Stimulated activated CD8-positive, alpha-beta memory T cell treated with anti-CD3 and anti-CD28 coated beads, Interleukin-2, amount 100 ng/mL, for 1 hour (primary cell): ENCODE measurements at regions not wholly inside any gene's neighbourhood (a gene's known extent, or its start where the extent isn't known, plus 50 kb on each side); places are given as distances from the start of the nearest gene placed in this dataset.
"Not testable (repeated sequence)": the region's sequence is repeated elsewhere in the genome, so short reads cannot be mapped to it uniquely, and the experiment has no call there.

Experiments
- DNase-seq, 2 donors: peaks; one replicate each; pipeline ENCODE4 v3.0.0-alpha.2; 2020; ENCODE audit warnings: low read depth in 2 of 2

DNA sequence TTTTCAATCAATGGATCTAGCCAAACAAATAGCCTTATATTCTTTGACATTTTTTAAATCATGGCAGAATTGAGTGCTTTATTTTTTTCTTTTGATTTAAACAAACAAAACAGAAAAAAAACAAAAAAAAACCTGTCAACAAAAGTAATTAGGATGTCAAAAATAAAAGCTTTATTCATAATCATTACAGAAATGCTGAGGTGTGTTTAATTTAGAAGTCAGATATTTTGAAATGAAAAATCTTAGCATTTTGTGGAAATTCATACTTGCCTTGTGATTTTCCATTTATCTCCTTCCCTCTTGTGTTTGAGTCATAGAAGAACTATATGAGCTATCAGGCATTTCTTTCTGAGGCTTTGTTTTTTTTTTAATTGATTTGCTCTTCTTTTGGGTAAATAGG lies 387.0 kb upstream of the STXBP6 start:
- DNase-seq, result no peak

DNA sequence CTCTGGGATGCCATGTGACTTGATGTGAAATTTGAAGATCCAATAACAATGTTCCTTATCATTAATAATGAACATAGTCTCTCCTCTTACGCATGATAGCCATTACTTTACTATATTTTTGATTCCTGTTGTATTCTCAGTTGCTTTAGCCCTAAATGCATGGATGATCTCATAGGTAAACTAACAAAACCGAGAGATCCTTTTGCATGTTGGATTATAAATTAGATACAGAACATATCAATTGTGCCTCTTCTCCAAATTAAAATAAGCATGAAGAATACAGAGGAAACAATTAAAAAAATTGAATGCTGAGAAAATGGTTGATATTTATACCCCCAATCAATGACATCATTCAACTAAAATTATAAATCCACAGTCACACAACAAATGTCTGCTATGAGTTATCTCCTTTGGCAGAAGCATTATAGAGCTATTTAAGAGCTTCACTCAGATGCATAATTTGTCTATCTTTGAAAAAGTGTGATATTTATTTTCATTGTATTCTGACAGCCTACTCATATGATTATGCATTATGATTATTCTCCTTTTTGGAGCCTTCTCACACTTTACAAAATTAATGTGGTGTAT lies 386.4 kb upstream of the STXBP6 start:
- DNase-seq, result no peak

DNA sequence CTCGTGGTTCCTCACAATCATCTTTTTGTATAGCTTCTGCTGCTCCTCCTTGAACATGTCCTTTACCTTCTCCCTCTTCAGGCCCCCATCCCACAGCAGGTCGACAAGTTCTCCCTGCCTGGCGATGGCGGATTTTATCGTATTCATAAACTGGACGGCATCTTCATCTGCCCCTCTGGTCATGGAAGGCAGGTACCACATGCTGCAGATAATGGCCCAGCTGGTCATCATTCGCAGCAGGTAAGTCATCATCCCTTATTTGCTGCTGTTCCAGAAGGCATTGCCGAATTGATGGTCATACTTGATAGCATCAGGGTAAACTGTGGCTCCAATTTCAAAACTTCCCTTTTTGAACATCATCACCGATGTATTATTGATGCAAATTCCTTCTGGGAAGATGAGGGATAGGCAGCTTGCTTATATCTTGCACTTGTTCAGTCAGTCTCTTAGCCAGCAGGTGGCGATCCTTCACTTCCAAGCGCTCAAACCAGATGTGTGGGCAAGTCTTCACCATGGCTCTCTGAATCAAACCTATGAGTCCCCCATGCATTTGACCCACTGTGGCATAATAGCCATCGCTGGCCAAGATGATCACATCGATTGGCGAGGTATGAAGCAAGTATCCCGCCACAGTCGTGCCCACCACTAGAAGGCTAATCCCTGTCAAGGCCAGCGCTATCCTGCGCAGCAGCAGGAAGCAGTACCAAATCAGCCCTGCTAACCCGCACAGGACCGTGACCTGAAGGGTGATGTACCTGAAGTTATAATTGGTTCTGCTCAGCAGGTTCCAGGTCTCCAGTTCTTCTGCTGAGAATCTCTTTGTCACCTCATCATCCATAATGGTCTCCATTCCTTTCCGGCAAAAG lies 381.5 kb upstream of the STXBP6 start:
- no peak for DNase-seq

- no peak for DNase-seq
These were observed 380.9 kb upstream of the STXBP6 start for GRCh38 chr14:25430808-25431207.

GRCh38 chr14:25412998-25413397 lies 363.1 kb upstream of the STXBP6 start:
- no peak for DNase-seq

DNA sequence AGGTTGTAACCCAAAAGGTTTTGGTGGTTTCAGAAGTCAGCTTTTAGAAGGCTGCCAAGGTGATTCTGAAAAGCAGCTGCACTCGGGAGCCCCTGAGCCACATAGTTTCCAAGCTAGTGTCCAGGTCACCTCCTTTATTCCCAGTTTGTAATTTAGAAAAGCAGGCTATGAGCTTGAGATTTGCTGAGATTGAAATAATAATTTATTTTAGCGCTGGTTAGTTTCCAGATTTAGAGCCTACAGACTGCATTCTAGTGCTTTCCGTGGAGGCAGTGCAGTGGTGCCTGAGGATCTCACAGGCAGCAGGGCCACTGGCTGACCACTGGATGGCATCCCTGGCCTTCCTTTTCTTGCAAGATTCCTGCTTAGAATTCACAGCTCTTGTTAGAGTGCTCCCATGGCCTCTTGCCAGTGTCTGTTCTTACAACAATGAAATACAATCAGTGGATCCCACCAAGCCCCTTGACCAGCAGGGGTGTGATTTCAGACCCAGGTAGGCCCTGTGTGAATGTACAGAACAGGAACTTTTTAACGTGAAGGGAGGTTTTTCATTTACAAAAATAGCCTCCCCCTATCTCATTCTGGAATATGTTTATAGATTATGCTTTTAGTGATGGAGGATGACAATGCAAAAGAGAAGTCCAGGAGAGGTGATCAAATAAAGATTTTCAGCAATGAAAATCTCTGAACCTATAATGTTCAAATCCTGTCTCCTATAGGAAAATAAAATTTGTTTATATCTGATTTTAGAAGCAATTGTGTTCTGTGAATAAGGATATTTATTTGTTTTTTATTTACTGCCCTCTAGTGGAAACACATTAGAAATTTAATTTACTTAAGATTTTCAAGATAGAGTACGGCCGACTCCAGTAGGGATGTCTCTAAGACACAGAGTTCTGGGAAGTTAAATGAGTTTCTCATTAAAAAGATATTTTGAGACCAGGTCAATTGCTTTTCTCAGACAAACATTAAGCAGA lies 362.1 kb upstream of the STXBP6 start:
- DNase-seq, result no peak

DNA sequence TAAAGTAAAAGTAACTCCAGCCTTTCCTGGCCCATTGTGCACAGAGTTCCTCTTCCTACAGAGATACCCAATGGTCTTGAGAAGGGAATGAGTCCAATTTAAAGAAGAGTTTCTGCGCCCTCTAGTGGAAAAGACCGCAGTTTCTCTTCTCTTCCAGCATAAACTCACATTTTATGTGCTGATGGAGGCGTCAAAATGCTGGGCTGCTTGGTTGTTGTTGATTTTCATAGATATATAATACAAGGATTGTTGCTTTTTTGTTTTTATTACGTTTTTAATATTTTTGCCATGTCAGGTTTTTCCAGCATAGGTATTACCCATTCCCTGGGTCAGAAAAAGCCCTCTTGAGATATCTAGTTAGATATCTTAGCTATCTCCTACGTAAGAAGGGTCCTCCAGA lies 356.9 kb upstream of the STXBP6 start:
- DNase-seq, result no peak

DNA sequence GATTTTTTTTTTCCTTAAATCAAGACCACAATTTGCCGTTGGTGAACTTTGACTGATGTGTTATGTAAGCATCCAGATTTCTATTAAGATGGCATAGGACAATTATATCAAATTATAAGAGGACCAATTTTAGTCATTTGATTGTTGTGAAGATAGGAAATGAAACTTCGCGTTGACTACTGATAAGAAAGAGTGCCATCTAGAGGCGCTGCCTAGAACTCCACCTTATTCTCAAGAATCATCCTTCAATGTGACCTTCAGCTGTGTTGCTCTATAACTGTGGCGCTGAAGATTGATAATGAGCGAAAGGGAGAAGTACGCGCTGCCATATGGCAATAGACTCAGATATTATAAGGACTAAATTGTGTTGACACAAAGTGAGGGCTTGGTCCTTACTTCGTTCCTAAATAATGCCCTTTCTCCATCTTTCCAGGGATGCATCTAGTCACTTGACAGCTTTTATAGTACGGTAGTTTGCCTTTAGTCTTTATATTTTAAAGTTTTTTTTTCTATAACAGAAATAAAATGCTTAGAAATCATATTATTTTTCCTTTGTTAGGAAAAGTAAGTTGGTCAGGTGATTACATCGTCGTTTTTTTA lies 350.8 kb upstream of the STXBP6 start:
- no peak for DNase-seq

DNA sequence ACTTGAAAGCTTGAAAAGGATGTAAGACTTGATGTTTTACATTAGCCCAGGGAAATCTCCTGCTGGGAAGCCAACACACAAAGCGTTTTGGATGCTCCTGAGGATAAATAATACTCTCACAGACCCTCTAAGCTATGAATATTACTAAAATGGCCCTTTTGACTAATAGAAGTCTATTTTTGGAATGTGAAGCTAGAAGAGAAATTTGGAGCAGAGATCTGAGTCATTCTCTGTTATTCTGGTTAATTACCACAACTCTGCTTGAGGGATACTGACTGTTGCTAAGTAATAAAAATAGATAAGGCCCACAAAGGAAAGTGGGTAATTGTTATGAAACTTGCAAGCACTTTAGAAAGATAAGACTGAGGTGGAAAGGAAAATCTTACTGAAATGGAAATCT lies 346.2 kb upstream of the STXBP6 start:
- DNase-seq, result no peak

- no peak for DNase-seq
These were observed 344.9 kb upstream of the STXBP6 start for GRCh38 chr14:25394791-25395391.

DNA sequence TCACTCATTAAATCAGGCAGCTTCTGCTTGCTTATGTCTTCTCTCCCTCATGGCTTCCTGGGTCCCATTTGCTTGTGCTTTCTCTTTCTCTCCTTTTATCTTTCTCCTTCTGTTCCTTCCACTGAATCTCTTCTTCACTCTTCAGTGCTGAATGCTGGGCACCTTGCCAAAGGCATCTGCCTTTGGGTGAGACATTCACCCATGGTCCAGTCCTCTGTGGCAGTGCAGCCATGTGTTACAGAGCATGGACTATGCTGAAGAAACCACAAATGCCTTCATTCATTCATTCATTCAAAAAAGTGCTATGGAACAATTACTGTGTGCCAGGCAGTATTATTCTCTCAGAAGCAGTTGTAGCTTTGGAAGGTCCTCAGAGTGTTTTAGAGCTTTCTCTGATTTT lies 344.4 kb upstream of the STXBP6 start:
- no peak for DNase-seq

DNA sequence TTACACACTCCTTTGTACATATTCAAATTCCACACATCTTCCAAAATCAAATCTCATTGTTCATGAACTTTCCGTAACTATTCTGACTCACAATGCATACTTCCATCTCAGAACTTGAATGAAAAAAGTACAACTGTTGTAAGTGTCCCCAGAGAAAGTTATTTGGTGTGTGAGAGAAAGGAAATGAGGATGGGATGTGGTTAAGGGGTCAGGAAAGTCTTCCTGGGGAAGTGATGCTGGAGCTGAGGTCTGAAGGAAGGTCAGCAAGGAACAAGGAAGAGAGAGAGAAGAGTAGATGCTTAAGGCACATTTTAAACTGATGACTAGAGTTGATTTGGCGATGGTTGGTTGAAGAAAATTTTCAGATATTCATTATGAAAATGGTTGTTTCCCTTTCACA lies 340.0 kb upstream of the STXBP6 start:
- DNase-seq, result no peak

GRCh38 chr14:25381498-25381897 lies 331.6 kb upstream of the STXBP6 start:
- DNase-seq, result no peak

- DNase-seq, result no peak
These were observed 325.7 kb upstream of the STXBP6 start for GRCh38 chr14:25375639-25376038.

- no peak for DNase-seq
These were observed 321.1 kb upstream of the STXBP6 start for GRCh38 chr14:25371068-25371467.

DNA sequence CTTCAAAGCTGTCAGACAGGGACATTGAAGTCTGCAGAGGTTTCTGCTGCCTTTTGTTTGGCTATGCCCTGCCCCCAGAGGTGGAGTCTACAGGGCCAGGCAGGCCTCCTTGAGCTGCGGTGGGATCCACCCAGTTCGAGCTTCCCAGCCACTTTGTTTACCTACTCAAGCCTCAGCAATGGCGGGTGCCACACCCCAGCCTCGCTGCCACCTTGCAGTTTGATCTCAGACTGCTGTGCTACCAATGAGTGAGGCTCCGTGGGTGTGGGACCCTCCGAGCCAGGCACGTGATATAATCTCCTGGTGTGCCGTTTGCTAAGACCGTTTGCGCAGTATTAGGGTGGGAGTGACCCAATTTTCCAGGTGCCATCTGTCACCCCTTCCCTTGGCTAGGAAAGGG lies 320.1 kb upstream of the STXBP6 start:
- not testable (repeated sequence) for DNase-seq

GRCh38 chr14:25358330-25358729 lies 308.4 kb upstream of the STXBP6 start:
- no peak for DNase-seq

DNA sequence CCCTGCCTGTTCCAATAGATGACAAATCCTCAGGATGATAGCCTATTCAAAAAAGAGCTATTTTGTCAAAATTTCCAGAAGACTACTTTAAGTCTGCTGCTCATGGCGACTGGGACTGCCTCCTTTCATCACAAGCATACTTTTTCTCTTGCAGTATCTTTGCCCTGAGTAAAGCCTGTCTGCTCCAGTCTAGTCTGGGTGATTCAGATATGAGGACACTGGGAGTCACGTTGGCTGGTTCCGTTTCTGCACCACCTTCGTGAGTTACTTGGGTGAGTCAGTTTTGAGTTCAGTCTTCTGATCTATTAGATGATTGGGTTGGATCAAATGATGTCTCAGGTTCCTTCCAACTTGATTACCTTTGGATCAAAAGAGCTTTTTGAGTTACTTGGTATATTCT lies 301.3 kb upstream of the STXBP6 start:
- no peak for DNase-seq

- no peak for DNase-seq
These were observed 300.9 kb upstream of the STXBP6 start for GRCh38 chr14:25350802-25351201.

DNA sequence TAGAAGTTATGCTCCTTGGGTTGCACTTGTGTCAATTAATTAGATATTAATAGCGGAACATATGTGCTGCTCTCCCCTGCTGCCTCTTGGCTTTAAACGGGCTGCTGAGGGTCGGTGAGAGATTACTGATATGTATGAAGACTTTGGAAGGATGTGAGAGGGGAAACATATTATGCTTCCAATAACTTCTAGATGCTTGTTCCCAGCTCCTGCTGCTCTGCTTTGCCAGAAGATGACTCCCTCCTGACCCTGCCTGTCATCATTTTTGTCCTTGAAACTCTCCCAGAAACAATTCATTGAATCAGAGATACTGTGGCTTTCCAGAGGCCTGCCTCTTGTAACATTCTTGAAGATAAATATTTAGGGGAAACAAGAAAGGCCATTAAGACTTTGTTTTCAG lies 300.1 kb upstream of the STXBP6 start:
- no peak for DNase-seq

DNA sequence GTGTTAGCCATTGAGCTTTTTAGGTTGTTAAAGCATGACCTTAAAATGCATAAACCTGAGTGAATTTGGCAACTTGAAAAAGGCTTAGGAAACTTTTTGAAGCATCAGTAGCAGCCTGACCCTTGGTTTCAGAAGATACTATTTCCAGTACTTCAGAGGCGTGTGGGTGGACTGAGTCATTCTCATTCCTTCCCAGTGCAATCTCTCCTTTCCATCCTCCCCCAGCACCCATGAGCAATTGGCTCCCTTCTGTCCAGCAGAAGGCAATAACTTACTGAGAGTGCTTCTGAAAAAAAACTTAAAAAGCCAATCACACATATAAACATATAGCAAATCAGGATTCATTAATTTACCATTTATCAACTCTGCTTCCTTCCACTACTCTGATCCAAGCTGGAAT lies 299.3 kb upstream of the STXBP6 start:
- DNase-seq, result no peak

DNA sequence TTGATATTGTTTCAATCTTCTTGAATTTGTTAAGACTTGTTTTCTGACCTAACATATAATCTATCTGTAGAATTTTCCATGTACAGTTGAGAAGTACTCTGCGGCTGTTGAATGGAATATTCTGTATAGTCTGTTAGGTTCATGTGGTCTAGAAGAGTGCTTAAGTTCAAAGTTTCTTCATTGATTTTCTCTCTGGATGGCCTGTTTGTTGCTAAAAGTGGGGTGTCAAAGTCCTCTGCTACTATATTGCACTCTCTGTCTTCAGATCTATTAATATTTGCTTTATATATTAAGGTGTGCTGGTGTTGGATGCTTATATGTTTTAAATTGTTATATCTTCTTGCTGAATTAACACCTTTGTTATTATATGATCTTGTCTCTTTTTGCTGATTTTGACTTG lies 290.9 kb upstream of the STXBP6 start:
- DNase-seq, result no peak
